ENCODE measurements at regions not wholly inside any gene's neighbourhood (a gene's known extent, or its start where the extent isn't known, plus 50 kb on each side); places are given as distances from the start of the nearest gene placed in this dataset.

DNA sequence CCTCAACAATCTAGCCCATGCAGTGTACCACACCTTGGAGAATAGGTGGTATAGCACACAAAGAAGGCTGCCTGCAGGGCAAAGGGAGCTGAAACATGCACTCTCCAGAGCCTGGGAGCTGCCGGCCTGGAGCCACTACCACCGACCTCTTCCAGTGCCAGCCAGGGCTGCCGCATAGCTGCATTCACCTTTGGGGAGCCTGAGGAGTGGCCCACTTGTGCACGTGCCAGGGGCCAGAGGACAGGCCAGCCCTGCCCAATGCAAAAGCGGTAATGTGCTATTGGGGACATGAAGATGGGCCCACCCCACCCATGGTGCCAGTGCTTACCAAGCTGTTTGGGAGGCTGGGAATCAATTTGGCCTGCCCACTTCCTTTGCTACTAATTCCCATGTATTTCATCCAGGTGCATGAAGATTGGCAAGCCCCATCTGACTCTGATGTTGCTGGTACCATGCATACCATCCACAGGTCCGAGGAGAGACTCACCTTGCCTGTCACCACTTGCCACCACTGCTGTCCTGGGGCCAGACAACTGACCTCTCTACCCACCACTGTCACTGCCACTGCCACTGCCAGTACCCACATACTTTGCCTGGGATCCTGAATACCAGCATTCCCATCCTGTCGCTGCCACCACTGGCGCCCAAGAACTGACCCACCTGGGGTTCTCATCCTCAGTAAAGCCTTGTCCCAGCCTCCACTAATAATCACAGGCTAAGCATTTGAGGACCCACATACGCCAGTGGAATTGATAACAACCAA is 506.9 kb downstream of the MAGEB5 start:
- no peaks in the 10 kb centered on the region for H3K9me2 ChIP-seq (replicated peaks; ENCODE audit: insufficient read depth, low read length)
- no peaks in the 10 kb centered on the region for H3K9me3 ChIP-seq (ENCODE audit: insufficient read depth, low read length)
- no peak overlapping the region for H3K27ac ChIP-seq (ENCODE audit: low read depth, low read length)
- H3F3A ChIP-seq (ENCODE audit: insufficient read depth) = no peaks in the 10 kb centered on the region
- no peak overlapping the region for H3K4me2 ChIP-seq (ENCODE audit: low read depth, low read length, poor library complexity, severe bottlenecking)
- no peaks in the 10 kb centered on the region for H4K20me1 ChIP-seq (ENCODE audit: low read depth, low read length)
- H3K9ac ChIP-seq (ENCODE audit: low read length) = no peak overlapping the region
- H3K36me3 ChIP-seq (ENCODE audit: low read length) = no peaks in the 10 kb centered on the region
- no peaks in the 10 kb centered on the region for H3K27me3 ChIP-seq (ENCODE audit: low read length)
- H3K4me3 ChIP-seq (ENCODE audit: insufficient read depth, low read length, poor library complexity, severe bottlenecking) = no peak overlapping the region
- H3K79me2 ChIP-seq (ENCODE audit: insufficient read depth, low read length) = no peaks in the 10 kb centered on the region
- TF ChIP-seq EZH2phosphoT487 (conservative IDR thresholded peaks at IDR 0.05; ENCODE audit: low read length) = no peak
- TF ChIP-seq, protein P1, sequence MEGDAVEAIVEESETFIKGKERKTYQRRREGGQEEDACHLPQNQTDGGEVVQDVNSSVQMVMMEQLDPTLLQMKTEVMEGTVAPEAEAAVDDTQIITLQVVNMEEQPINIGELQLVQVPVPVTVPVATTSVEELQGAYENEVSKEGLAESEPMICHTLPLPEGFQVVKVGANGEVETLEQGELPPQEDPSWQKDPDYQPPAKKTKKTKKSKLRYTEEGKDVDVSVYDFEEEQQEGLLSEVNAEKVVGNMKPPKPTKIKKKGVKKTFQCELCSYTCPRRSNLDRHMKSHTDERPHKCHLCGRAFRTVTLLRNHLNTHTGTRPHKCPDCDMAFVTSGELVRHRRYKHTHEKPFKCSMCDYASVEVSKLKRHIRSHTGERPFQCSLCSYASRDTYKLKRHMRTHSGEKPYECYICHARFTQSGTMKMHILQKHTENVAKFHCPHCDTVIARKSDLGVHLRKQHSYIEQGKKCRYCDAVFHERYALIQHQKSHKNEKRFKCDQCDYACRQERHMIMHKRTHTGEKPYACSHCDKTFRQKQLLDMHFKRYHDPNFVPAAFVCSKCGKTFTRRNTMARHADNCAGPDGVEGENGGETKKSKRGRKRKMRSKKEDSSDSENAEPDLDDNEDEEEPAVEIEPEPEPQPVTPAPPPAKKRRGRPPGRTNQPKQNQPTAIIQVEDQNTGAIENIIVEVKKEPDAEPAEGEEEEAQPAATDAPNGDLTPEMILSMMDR (IDR thresholded peaks at IDR 0.05; ENCODE audit: insufficient read depth, low read length, poor library complexity, severe bottlenecking) = no peak
- H2AFZ ChIP-seq (ENCODE audit: low read depth, low read length, severe bottlenecking) = no peak overlapping the region

DNA sequence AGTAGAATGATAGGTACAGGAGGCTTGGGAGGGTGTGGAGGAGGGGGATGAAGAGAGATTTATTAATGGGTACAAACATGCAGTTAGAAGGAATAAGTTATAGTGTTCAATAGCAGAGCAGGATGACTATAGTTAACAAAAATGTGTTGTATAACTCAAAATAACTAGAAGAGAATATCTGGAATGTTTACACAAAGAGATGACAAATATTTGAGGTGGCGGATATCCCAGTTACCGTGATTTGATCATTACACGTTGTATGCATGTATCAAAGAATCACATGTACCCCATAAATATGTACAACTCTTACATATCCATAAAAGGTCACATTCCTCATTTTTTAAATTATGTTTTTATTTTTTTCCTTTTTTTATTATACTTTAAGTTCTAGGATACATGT is 456.6 kb downstream of the MAGEB5 start:
- TF ChIP-seq, protein P1 (IDR thresholded peaks at IDR 0.05; ENCODE audit: insufficient read depth, low read length, poor library complexity, severe bottlenecking) = no peak
- no peak for TF ChIP-seq EZH2phosphoT487 (conservative IDR thresholded peaks at IDR 0.05; ENCODE audit: low read length)
- Histone ChIP-seq H3K4me2 (ENCODE audit: low read depth, low read length, poor library complexity, severe bottlenecking) (no peak overlapping the region), H3K9ac (ENCODE audit: low read length) (no peak overlapping the region), H3K79me2 (ENCODE audit: insufficient read depth, low read length) (no peaks in the 10 kb centered on the region), H3K36me3 (ENCODE audit: low read length) (no peaks in the 10 kb centered on the region), H3K9me2 (replicated peaks; ENCODE audit: insufficient read depth, low read length) (no peaks in the 10 kb centered on the region), H3K9me3 (ENCODE audit: insufficient read depth, low read length) (no peaks in the 10 kb centered on the region), H4K20me1 (ENCODE audit: low read depth, low read length) (no peaks in the 10 kb centered on the region), H2AFZ (ENCODE audit: low read depth, low read length, severe bottlenecking) (no peak overlapping the region), H3K4me3 (ENCODE audit: insufficient read depth, low read length, poor library complexity, severe bottlenecking) (no peak overlapping the region), H3F3A (ENCODE audit: insufficient read depth) (no peaks in the 10 kb centered on the region), H3K27ac (ENCODE audit: low read depth, low read length) (no peak overlapping the region), H3K27me3 (ENCODE audit: low read length) (no peaks in the 10 kb centered on the region)

DNA sequence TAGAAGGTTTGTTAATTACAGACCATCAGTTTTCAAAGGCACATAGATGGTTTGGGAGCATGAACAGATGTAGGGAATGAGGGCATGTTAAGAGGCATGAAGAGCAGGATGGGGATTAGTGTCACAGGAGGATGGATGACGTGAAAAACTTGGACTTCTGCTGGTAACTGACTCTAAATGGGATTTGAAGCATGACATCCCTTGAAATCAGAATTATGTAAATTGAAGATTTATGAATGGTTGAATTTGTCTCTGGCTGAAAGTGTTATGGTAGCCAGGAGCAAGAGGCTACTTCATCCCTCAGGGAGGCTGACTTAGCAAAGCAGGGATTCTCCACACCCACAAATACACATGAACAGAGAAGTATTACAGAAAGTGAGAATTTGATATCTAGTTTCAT is 454.6 kb downstream of the MAGEB5 start:
- no peak overlapping the region for H3K27ac ChIP-seq (ENCODE audit: low read depth, low read length)
- H3K9me3 ChIP-seq (ENCODE audit: insufficient read depth, low read length) = no peaks in the 10 kb centered on the region
- no peaks in the 10 kb centered on the region for H3K36me3 ChIP-seq (ENCODE audit: low read length)
- no peaks in the 10 kb centered on the region for H3F3A ChIP-seq (ENCODE audit: insufficient read depth)
- H3K27me3 ChIP-seq (ENCODE audit: low read length) = no peaks in the 10 kb centered on the region
- H3K4me3 ChIP-seq (ENCODE audit: insufficient read depth, low read length, poor library complexity, severe bottlenecking) = no peak overlapping the region
- no peaks in the 10 kb centered on the region for H3K79me2 ChIP-seq (ENCODE audit: insufficient read depth, low read length)
- no peak overlapping the region for H2AFZ ChIP-seq (ENCODE audit: low read depth, low read length, severe bottlenecking)
- H3K9me2 ChIP-seq (replicated peaks; ENCODE audit: insufficient read depth, low read length) = no peaks in the 10 kb centered on the region
- no peak overlapping the region for H3K4me2 ChIP-seq (ENCODE audit: low read depth, low read length, poor library complexity, severe bottlenecking)
- no peaks in the 10 kb centered on the region for H4K20me1 ChIP-seq (ENCODE audit: low read depth, low read length)
- no peak overlapping the region for H3K9ac ChIP-seq (ENCODE audit: low read length)
- TF ChIP-seq EZH2phosphoT487 (conservative IDR thresholded peaks at IDR 0.05; ENCODE audit: low read length) = no peak
- TF ChIP-seq, protein P1 (IDR thresholded peaks at IDR 0.05; ENCODE audit: insufficient read depth, low read length, poor library complexity, severe bottlenecking) = no peak

Measured in SU-DHL-6 (cell line).